Calu3 (cell line): ENCODE measurements at regions not wholly inside any gene's neighbourhood (a gene's known extent, or its start where the extent isn't known, plus 50 kb on each side); places are given as distances from the start of the nearest gene placed in this dataset.

Experiments
- BruUV-seq: library from RNA; stranded (reverse); fragments of 400-500 nt; replicated peaks from 2 replicates; lab custom pipeline; 2021; lab: Mats Ljungman, UMichigan
- CTCF ChIA-PET: fragments of 300-600 bp; sonication (Branson Sonifier 250); formaldehyde crosslinking; loops from one replicate; lab custom pipeline; 2022; ENCODE audit warnings: antibody characterized with exemption; lab: Charles Lee
- DNase-seq: peaks from one replicate; pipeline ENCODE4 v3.0.0; 2022
- H3K27ac Mint-ChIP-seq: one replicate; pipeline ENCODE4 v1.8.0; 2022; ENCODE audit warnings: mixed read lengths; ENCODE audit not compliant: unreplicated experiment
- H3K27me3 Mint-ChIP-seq: one replicate; pipeline ENCODE4 v1.8.0; 2022; ENCODE audit warnings: mixed read lengths; ENCODE audit not compliant: unreplicated experiment
- H3K36me3 Mint-ChIP-seq: one replicate; pipeline ENCODE4 v1.8.0; 2022; ENCODE audit warnings: mild to moderate bottlenecking, moderate library complexity, mixed read lengths; ENCODE audit not compliant: insufficient read depth, unreplicated experiment
- H3K4me1 Mint-ChIP-seq: one replicate; pipeline ENCODE4 v1.8.0; 2022; ENCODE audit warnings: mild to moderate bottlenecking, low read depth, mixed read lengths; ENCODE audit not compliant: unreplicated experiment
- H3K4me3 Mint-ChIP-seq: one replicate; pipeline ENCODE4 v1.8.0; 2022; ENCODE audit warnings: mild to moderate bottlenecking, low read depth, moderate library complexity, mixed read lengths; ENCODE audit not compliant: unreplicated experiment
- H3K9me3 Mint-ChIP-seq: one replicate; pipeline ENCODE4 v1.8.0; 2022; ENCODE audit warnings: low read depth, mixed read lengths; ENCODE audit not compliant: unreplicated experiment
- CTCF ChIP-seq: fragments of 200-600 bp; IDR thresholded peaks from one replicate; pipeline ENCODE4 v1.8.0; 2022; ENCODE audit warnings: antibody characterized with exemption; ENCODE audit not compliant: unreplicated experiment
- intact Hi-C: fragments of 100-400 bp; cut with micrococcal nuclease; formaldehyde crosslinking; loops from one replicate; pipeline ENCODE4 v1.10.0; 2022; ENCODE audit not compliant: unreplicated experiment

- no peak for TF ChIP-seq CTCF
- Mint-ChIP-seq H3K36me3 (no peaks in the 10 kb centered on the region), H3K27me3 (no peaks in the 10 kb centered on the region), H3K27ac (no peak overlapping the region), H3K4me3 (no peak overlapping the region), H3K4me1 (no peaks in the 10 kb centered on the region), H3K9me3 (peaks cover 3% of the 10 kb centered on the region)
- CTCF ChIA-PET: interaction anchor here (0.6 kb wide), 1 partner anchor 24 kb away, joined by 9 read pairs; no protein-coding TSS in a partner anchor
- intact Hi-C loops: no loop called here
- no peak for DNase-seq
- BruUV-seq: no TSS peak
These were observed 493.5 kb downstream of the NAV3 start for GRCh38 chr12:78324234-78324633.

- BruUV-seq: no TSS peak
- Mint-ChIP-seq H3K4me1 (no peaks in the 10 kb centered on the region), H3K36me3 (no peaks in the 10 kb centered on the region), H3K27me3 (no peaks in the 10 kb centered on the region), H3K4me3 (no peak overlapping the region), H3K9me3 (no peaks in the 10 kb centered on the region), H3K27ac (no peak overlapping the region)
- DNase-seq: no peak
- intact Hi-C loops: no loop called here
- CTCF ChIA-PET: no interaction called here
- TF ChIP-seq CTCF: no peak
These were observed 497.8 kb downstream of the NAV3 start for GRCh38 chr12:78328524-78328923.

GRCh38 chr12:78330131-78330530 lies 499.4 kb downstream of the NAV3 start:
- CTCF ChIA-PET: no interaction called here

GRCh38 chr12:78331181-78331580 lies 500.5 kb downstream of the NAV3 start:
- CTCF ChIA-PET: no interaction called here
- BruUV-seq: no TSS peak
- no peaks in the 10 kb centered on the region for H3K27me3 Mint-ChIP-seq
- no peak for TF ChIP-seq CTCF
- no peak overlapping the region for H3K4me3 Mint-ChIP-seq
- H3K4me1 Mint-ChIP-seq: no peaks in the 10 kb centered on the region
- no peak for DNase-seq
- intact Hi-C loops: no loop called here
- no peaks in the 10 kb centered on the region for H3K36me3 Mint-ChIP-seq
- no peak overlapping the region for H3K27ac Mint-ChIP-seq
- no peaks in the 10 kb centered on the region for H3K9me3 Mint-ChIP-seq

More at GRCh38 chr12:78330131-78330530, 499.4 kb downstream of the NAV3 start:
- Mint-ChIP-seq H3K27ac (no peak overlapping the region), H3K27me3 (no peaks in the 10 kb centered on the region), H3K9me3 (no peaks in the 10 kb centered on the region), H3K4me3 (no peak overlapping the region), H3K36me3 (no peaks in the 10 kb centered on the region), H3K4me1 (no peaks in the 10 kb centered on the region)
- DNase-seq: no peak
- no TSS peak for BruUV-seq
- intact Hi-C loops: no loop called here
- TF ChIP-seq CTCF: no peak

- CTCF ChIA-PET: no interaction called here
- H3K27ac Mint-ChIP-seq: no peak overlapping the region
These were observed 501.1 kb downstream of the NAV3 start for GRCh38 chr12:78331753-78332152.

More at GRCh38 chr12:78331753-78332152, 501.1 kb downstream of the NAV3 start:
- Mint-ChIP-seq H3K27me3 (no peaks in the 10 kb centered on the region), H3K4me1 (no peaks in the 10 kb centered on the region), H3K36me3 (no peaks in the 10 kb centered on the region), H3K9me3 (no peaks in the 10 kb centered on the region), H3K4me3 (no peak overlapping the region)
- TF ChIP-seq CTCF: no peak
- no TSS peak for BruUV-seq
- no peak for DNase-seq
- intact Hi-C loops: no loop called here
